PC-3 (cell line): ENCODE measurements at regions not wholly inside any gene's neighbourhood (a gene's known extent, or its start where the extent isn't known, plus 50 kb on each side); places are given as distances from the start of the nearest gene placed in this dataset.

Experiments
- ATAC-seq: fragments of 200-7000 bp; cut with Tn5 transposase; 2 replicates; pipeline ENCODE4 v1.9.1; 2020; ENCODE audit warnings: mild to moderate bottlenecking, moderate library complexity
- BruUV-seq: library from RNA; stranded (reverse); fragments of 400-500 nt; replicated peaks from 2 replicates; lab custom pipeline; 2021; lab: Mats Ljungman, UMichigan
- CTCF ChIA-PET: fragments of 300-600 bp; sonication (Branson Sonifier 250); formaldehyde crosslinking; loops from one replicate; lab custom pipeline; 2022; ENCODE audit warnings: antibody characterized with exemption; lab: Charles Lee
- POLR2A ChIA-PET: fragments of 300-600 bp; sonication (Branson Sonifier 250); formaldehyde crosslinking; loops from one replicate; lab custom pipeline; 2022; ENCODE audit warnings: antibody characterized with exemption; ENCODE audit not compliant: unreplicated experiment; lab: Charles Lee
- DNase-seq: peaks from one replicate; pipeline ENCODE4 v3.0.0-alpha.2; 2015
- H2AFZ ChIP-seq: fragments of 300-600 bp; sonication (generic); 2 replicates; pipeline ENCODE4 v1.6.0; 2016; ENCODE audit warnings: antibody characterized with exemption, low read length
- H3F3A ChIP-seq: fragments of 300-600 bp; sonication (generic); one replicate; pipeline ENCODE4 v1.6.0; 2017; ENCODE audit warnings: antibody characterized with exemption, low read length, control low read depth, mild to moderate bottlenecking; ENCODE audit not compliant: unreplicated experiment
- H3K27ac ChIP-seq: fragments of 300-600 bp; sonication (generic); 2 replicates; pipeline ENCODE4 v1.5.1; 2016; ENCODE audit warnings: mild to moderate bottlenecking, low read length
- H3K27me3 ChIP-seq: fragments of 300-600 bp; sonication (generic); 2 replicates; pipeline ENCODE4 v1.6.1; 2016; ENCODE audit warnings: low read length, mixed read lengths
- H3K36me3 ChIP-seq: fragments of 300-600 bp; sonication (generic); 2 replicates; pipeline ENCODE4 v1.6.1; 2016; ENCODE audit warnings: low read depth, mixed run types, low read length, mixed read lengths
- H3K4me1 ChIP-seq: fragments of 300-600 bp; sonication (generic); 2 replicates; pipeline ENCODE4 v1.5.1; 2016; ENCODE audit warnings: low read length; ENCODE audit not compliant: insufficient read depth
- H3K4me2 ChIP-seq: fragments of 300-600 bp; sonication (generic); 2 replicates; pipeline ENCODE4 v1.6.0; 2016; ENCODE audit warnings: low read length
- H3K4me3 ChIP-seq: fragments of 300-600 bp; sonication (generic); 2 replicates; pipeline ENCODE4 v1.5.1; 2016; ENCODE audit warnings: mild to moderate bottlenecking, low read length, mixed read lengths
- H3K79me2 ChIP-seq: fragments of 300-600 bp; sonication (generic); 2 replicates; pipeline ENCODE4 v1.6.1; 2017; ENCODE audit warnings: low read length, mixed read lengths
- H3K9ac ChIP-seq: fragments of 300-600 bp; sonication (generic); 2 replicates; pipeline ENCODE4 v1.6.0; 2016; ENCODE audit warnings: mild to moderate bottlenecking, low read length
- H3K9me2 ChIP-seq: fragments of 300-600 bp; sonication (generic); replicated peaks from 2 replicates; pipeline ENCODE4 v1.6.1; 2016; ENCODE audit warnings: mixed run types, low read length, mixed read lengths
- H3K9me3 ChIP-seq: fragments of 300-600 bp; sonication (generic); 2 replicates; pipeline ENCODE4 v1.6.1; 2016; ENCODE audit warnings: low read length, mixed read lengths
- H4K20me1 ChIP-seq: fragments of 300-600 bp; sonication (generic); 2 replicates; pipeline ENCODE4 v1.6.1; 2016; ENCODE audit warnings: low read length, mixed read lengths
- CTCF ChIP-seq: fragments of 300-600 bp; sonication (generic); conservative IDR thresholded peaks from 2 replicates; pipeline ENCODE4 v1.5.1; 2017; ENCODE audit warnings: antibody characterized with exemption, low read depth, mild to moderate bottlenecking, low read length
- EZH2 ChIP-seq: fragments of 300-600 bp; sonication (generic); IDR thresholded peaks from one replicate; pipeline ENCODE4 v1.6.1; 2017; ENCODE audit warnings: antibody characterized with exemption, mild to moderate bottlenecking, low read length; ENCODE audit not compliant: unreplicated experiment
- EZH2phosphoT487 ChIP-seq: fragments of 300-600 bp; sonication (generic); IDR thresholded peaks from 2 replicates; pipeline ENCODE4 v1.6.1; 2018; ENCODE audit warnings: mild to moderate bottlenecking, antibody characterized with exemption, low read length, borderline replicate concordance
- intact Hi-C: fragments of 100-400 bp; cut with micrococcal nuclease; formaldehyde crosslinking; loops from 2 replicates; pipeline ENCODE4 v1.9.0; 2023

- no peaks in the 10 kb centered on the region for H3K79me2 ChIP-seq
- peak overlapping the region; percentile 73 for H3K4me2 ChIP-seq
- H3K9ac ChIP-seq = peak overlapping the region; percentile 68
- intact Hi-C loops = loop anchor here (1.0 to 10.0 kb wide), 9 partner anchors 46 to 332 kb away; no protein-coding TSS in a partner anchor
- H3K27me3 ChIP-seq = no peaks in the 10 kb centered on the region
- peak overlapping the region; percentile 95 for H3K27ac ChIP-seq
- ATAC-seq (peak; percentile 91), DNase-seq (peak; percentile 97)
- H3K9me2 ChIP-seq = no peaks in the 10 kb centered on the region
- H3K4me3 ChIP-seq = peak overlapping the region; percentile 35
- BruUV-seq = no TSS peak
- TF ChIP-seq EZH2phosphoT487 = no peak
- TF ChIP-seq EZH2 = no peak
- no peak for TF ChIP-seq CTCF
- H3K9me3 ChIP-seq = no peaks in the 10 kb centered on the region
- peaks cover 45% of the 10 kb centered on the region for H3K4me1 ChIP-seq
- H3F3A ChIP-seq = peaks cover 19% of the 10 kb centered on the region
- no peaks in the 10 kb centered on the region for H4K20me1 ChIP-seq
- H2AFZ ChIP-seq = peak overlapping the region; percentile 39
- no peaks in the 10 kb centered on the region for H3K36me3 ChIP-seq
- POLR2A ChIA-PET = interaction anchor here (0.5 to 1.2 kb wide), 5 partner anchors 27 to 207 kb away, joined by 3 to 19 read pairs (median 3); no protein-coding TSS in a partner anchor
- CTCF ChIA-PET = interaction anchor here (0.5 to 1.9 kb wide), 6 partner anchors 44 to 337 kb away, joined by 3 to 9 read pairs (median 4); no protein-coding TSS in a partner anchor
Observed at GRCh38 chr14:51442513-51443175, 202.6 kb downstream of the TMX1 start.

- H3K4me3 ChIP-seq = peak overlapping the region; percentile 35; the same call in 1 of the 2 replicates
- peak overlapping the region; percentile 73 for H3K4me2 ChIP-seq
- H3K9me3 ChIP-seq = no peaks in the 10 kb centered on the region
- ATAC-seq (peak; percentile 1; the same call in 1 of the 2 replicates), DNase-seq (peak; percentile 46)
- TF ChIP-seq CTCF = no peak
- no peak for TF ChIP-seq EZH2phosphoT487
- TF ChIP-seq EZH2 = no peak
- no peaks in the 10 kb centered on the region for H3K9me2 ChIP-seq
- no peaks in the 10 kb centered on the region for H3K27me3 ChIP-seq
- ChIA-PET POLR2A (interaction anchor here (0.5 to 1.2 kb wide), 3 partner anchors 47 to 439 kb away, joined by 3 to 19 read pairs (median 6); no protein-coding TSS in a partner anchor), CTCF (interaction anchor here (1.0 to 1.9 kb wide), 3 partner anchors 45 to 336 kb away, joined by 3 to 5 read pairs (median 5); no protein-coding TSS in a partner anchor)
- intact Hi-C loops = loop anchor here (2.0 to 10.0 kb wide), 4 partner anchors 47 to 331 kb away; no protein-coding TSS in a partner anchor
- no TSS peak for BruUV-seq
- peak overlapping the region; percentile 39; the same call in 1 of the 2 replicates for H2AFZ ChIP-seq
- H3K36me3 ChIP-seq = no peaks in the 10 kb centered on the region
- peaks cover 19% of the 10 kb centered on the region for H3F3A ChIP-seq
- no peaks in the 10 kb centered on the region for H3K79me2 ChIP-seq
- peak overlapping the region; percentile 68 for H3K9ac ChIP-seq
- peaks cover 46% of the 10 kb centered on the region for H3K4me1 ChIP-seq
- peak overlapping the region; percentile 95 for H3K27ac ChIP-seq
- no peaks in the 10 kb centered on the region for H4K20me1 ChIP-seq
Observed at GRCh38 chr14:51443195-51444018, 203.4 kb downstream of the TMX1 start.
